ENCODE measurements at regions not wholly inside any gene's neighbourhood (a gene's known extent, or its start where the extent isn't known, plus 50 kb on each side); places are given as distances from the start of the nearest gene placed in this dataset.
A peak's percentile ranks its signal among the peaks of the same experiment; 100 is the strongest.

DNA sequence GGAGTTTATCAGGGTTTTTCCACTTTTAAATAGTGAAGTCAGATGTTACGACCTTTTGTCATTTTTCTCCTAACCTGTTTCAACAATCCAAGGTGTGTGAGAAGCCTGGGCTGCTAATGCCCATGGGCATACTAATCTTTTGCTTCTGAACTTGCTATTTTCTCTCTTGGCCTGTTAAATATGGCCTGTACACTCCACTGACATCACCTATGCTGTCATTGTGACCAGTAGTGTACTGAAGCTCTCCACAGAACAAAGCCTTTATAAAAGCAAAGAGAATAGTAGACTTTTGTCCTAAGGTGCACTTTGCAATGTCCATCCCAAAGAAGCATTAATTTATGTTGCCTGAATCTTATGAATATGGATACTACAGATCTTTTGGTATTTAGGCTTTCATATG is 1490.5 kb downstream of the STIM2 start (continued):
- TF ChIP-seq ELF1 (IDR thresholded peaks at IDR 0.05) (no peak), RCOR1 (IDR thresholded peaks at IDR 0.05; ENCODE audit: low read length) (no peak), GABPA (IDR thresholded peaks at IDR 0.05; ENCODE audit: low read depth) (no peak), RAD21 (IDR thresholded peaks at IDR 0.05; ENCODE audit: low read length) (no peak), JUND (IDR thresholded peaks at IDR 0.05) (no peak), FOSL2 (IDR thresholded peaks at IDR 0.05; ENCODE audit: borderline replicate concordance, low read depth) (no peak)

DNA sequence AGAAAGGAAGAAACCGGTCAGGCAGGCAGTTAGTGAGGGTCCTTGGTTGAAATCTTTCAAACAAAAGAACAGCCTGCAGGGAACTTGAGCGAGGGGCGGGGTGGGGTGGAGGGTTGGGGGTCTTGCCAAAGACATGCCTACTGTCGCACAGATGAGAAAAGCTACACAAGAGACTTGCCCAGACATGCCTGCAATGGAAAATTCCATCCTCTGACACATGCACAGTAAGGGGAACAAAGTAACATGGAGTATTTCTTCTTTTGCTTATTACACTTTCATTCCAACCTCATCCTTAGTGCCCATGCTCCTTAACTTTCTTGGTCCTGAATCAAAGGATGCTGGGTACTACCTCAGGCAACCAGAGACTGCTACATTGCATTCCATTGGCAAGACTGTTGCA is 1491.2 kb downstream of the STIM2 start:
- Histone ChIP-seq H4K20me1 (ENCODE audit: insufficient read depth) (no peaks in the 10 kb centered on the region), H3K27ac (ENCODE audit: low read depth in 2 of 2, low read length in 1 of 2) (no peak overlapping the region), H3K36me3 (replicated peaks in 1 of 2; ENCODE audit: control insufficient read depth in 1 of 2, insufficient read depth in 2 of 2, low read length in 1 of 2) (no peaks in the 10 kb centered on the region), H3K9ac (no peak overlapping the region), H3K4me1 (ENCODE audit: control insufficient read depth in 1 of 2, insufficient read depth in 2 of 2, low read depth in 1 of 2, low read length in 1 of 2) (peaks cover 0 to 24% of the 10 kb centered on the region in 2 experiments; a peak in 1 of 4 replicates), H3K4me2 (no peak overlapping the region), H3K27me3 (ENCODE audit: insufficient read depth) (no peaks in the 10 kb centered on the region), H3K79me2 (ENCODE audit: insufficient read depth) (no peaks in the 10 kb centered on the region), H3F3A (replicated peaks; ENCODE audit: insufficient read depth) (no peaks in the 10 kb centered on the region), H3K4me3 (ENCODE audit: low read depth in 2 of 2, low read length in 1 of 2) (no peak overlapping the region), H2AFZ (ENCODE audit: low read depth) (0 out of 2 replicates have a peak overlapping the region, but pooled peaks have one; percentile 6), H3K9me2 (no peaks in the 10 kb centered on the region), H3K9me3 (no peaks in the 10 kb centered on the region)
- ChIA-PET CTCF (no interaction called here), POLR2A (no interaction called here)
- WGBS (ENCODE audit: low lambda C conversion rate): 63% methylated on average over 4 of the region's 4 CpGs
- TF ChIP-seq CTCF (IDR thresholded peaks at IDR 0.05): no peak
- TF ChIP-seq SMC3 (IDR thresholded peaks at IDR 0.05; ENCODE audit: low read depth, low read length): no peak
- no peak for TF ChIP-seq JUND (IDR thresholded peaks at IDR 0.05)
- TF ChIP-seq, protein P1, sequence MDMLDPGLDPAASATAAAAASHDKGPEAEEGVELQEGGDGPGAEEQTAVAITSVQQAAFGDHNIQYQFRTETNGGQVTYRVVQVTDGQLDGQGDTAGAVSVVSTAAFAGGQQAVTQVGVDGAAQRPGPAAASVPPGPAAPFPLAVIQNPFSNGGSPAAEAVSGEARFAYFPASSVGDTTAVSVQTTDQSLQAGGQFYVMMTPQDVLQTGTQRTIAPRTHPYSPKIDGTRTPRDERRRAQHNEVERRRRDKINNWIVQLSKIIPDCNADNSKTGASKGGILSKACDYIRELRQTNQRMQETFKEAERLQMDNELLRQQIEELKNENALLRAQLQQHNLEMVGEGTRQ (IDR thresholded peaks at IDR 0.05; ENCODE audit: borderline replicate concordance, low read depth, low read length): no peak
- no peak for TF ChIP-seq TCF12 (IDR thresholded peaks at IDR 0.05)
- TF ChIP-seq USF1 (IDR thresholded peaks at IDR 0.05; ENCODE audit: borderline replicate concordance, low read depth): no peak
- TF ChIP-seq, protein P2, sequence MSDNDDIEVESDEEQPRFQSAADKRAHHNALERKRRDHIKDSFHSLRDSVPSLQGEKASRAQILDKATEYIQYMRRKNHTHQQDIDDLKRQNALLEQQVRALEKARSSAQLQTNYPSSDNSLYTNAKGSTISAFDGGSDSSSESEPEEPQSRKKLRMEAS (IDR thresholded peaks at IDR 0.05; ENCODE audit: low read depth): no peak
- TF ChIP-seq ELF1 (IDR thresholded peaks at IDR 0.05): no peak
- DNase-seq: no peak

Data from SK-N-SH (cell line).